ENCODE measurements at regions not wholly inside any gene's neighbourhood (a gene's known extent, or its start where the extent isn't known, plus 50 kb on each side); places are given as distances from the start of the nearest gene placed in this dataset.

DNA sequence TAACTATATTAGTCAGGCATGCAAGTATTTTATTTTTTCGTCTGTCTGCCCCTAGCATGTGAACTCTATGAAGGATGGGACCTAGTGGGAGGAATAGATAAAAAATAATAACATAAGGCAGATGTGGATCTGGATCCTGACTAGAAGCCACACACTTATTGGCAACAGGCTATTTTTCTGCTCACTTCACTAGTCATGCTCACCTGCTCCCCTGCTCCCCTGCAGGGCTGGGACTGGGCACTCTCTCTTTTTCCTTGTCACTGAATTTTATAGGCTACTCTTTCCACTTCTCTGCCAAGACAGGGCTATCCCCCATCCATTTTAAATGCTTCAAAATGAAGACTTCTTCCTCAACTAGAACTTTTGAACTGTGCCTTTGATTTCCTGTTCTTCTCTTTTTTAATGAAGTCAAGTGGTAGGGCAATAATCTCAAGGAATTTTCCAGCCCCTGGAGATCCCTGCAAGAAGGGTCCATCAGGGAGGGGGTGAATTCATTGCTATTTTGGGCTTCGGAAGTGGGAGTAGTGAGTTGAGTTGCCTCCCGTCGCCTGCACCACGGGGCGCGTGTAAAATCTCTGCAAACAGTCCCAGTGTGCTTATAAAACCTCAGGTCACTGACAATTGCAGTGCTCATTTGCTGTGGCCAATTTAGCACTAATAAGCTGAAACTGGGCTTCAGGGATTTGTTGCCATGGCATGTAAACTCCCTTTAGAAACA lies 156.7 kb upstream of the NPVF start:
- TF ChIP-seq, protein P1, sequence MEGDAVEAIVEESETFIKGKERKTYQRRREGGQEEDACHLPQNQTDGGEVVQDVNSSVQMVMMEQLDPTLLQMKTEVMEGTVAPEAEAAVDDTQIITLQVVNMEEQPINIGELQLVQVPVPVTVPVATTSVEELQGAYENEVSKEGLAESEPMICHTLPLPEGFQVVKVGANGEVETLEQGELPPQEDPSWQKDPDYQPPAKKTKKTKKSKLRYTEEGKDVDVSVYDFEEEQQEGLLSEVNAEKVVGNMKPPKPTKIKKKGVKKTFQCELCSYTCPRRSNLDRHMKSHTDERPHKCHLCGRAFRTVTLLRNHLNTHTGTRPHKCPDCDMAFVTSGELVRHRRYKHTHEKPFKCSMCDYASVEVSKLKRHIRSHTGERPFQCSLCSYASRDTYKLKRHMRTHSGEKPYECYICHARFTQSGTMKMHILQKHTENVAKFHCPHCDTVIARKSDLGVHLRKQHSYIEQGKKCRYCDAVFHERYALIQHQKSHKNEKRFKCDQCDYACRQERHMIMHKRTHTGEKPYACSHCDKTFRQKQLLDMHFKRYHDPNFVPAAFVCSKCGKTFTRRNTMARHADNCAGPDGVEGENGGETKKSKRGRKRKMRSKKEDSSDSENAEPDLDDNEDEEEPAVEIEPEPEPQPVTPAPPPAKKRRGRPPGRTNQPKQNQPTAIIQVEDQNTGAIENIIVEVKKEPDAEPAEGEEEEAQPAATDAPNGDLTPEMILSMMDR (IDR thresholded peaks at IDR 0.05) = no peak
- no peak for TF ChIP-seq POLR2A (IDR thresholded peaks at IDR 0.05)

All from Peyer's patch (tissue), 4 donors.